HCT116 (cell line): ENCODE measurements at regions not wholly inside any gene's neighbourhood (a gene's known extent, or its start where the extent isn't known, plus 50 kb on each side); places are given as distances from the start of the nearest gene placed in this dataset.

Experiments
- ATAC-seq: fragments of 200-7000 bp; cut with Tn5 transposase; 2 replicates; pipeline ENCODE4 v1.9.1; 2020; ENCODE audit warnings: mild to moderate bottlenecking, moderate library complexity
- BruUV-seq: library from RNA; stranded (reverse); fragments of 400-500 nt; replicated peaks from 2 replicates; lab custom pipeline; 2021; lab: Mats Ljungman, UMichigan
- CTCF ChIA-PET: fragments of 300-600 bp; sonication (Branson Sonifier 250); formaldehyde crosslinking; loops from one replicate; lab custom pipeline; 2021; ENCODE audit warnings: antibody characterized with exemption; lab: Charles Lee
- POLR2A ChIA-PET: fragments of 300-600, 350-600 bp; sonication (Branson Sonifier 250); formaldehyde crosslinking; loops from one replicate; lab custom pipeline; 2021; ENCODE audit warnings: antibody characterized with exemption; lab: Charles Lee
- RAD21 ChIA-PET, 2 experiments: fragments of 300-600 bp; sonication (Branson Sonifier 250); formaldehyde crosslinking; loops; one replicate each; lab custom pipeline; 2023; ENCODE audit warnings: low total read pairs in 2 of 2; ENCODE audit not compliant: uncharacterized antibody in 2 of 2, unreplicated experiment in 2 of 2, low non-redundant PET in 1 of 2; lab: Charles Lee
- DNase-seq: peaks from one replicate; pipeline ENCODE4 v3.0.0-alpha.2; 2010; ENCODE audit warnings: low read depth, low spot score
- H2AFZ ChIP-seq: fragments of 200-600 bp; shearing (Covaris generic), sonication (generic); 2 replicates; pipeline ENCODE4 v1.6.1; 2017; ENCODE audit warnings: low read depth, mixed run types, mixed read lengths, antibody characterized with exemption, low read length; ENCODE audit not compliant: poor library complexity, severe bottlenecking
- H3K27ac ChIP-seq: 2 replicates; pipeline ENCODE4 v1.5.1; 2012; ENCODE audit warnings: low read depth, low read length
- H3K27me3 ChIP-seq: fragments of 200-600 bp; sonication (generic); 2 replicates; pipeline ENCODE4 v1.6.1; 2016; ENCODE audit warnings: mixed run types, low read length, mixed read lengths; ENCODE audit not compliant: insufficient read depth
- H3K36me3 ChIP-seq, 2 experiments: fragments of 200-500 bp in 1 of 2; fragments of 200-600 bp in 1 of 2; sonication (Bioruptor generic) in 1 of 2; sonication (generic) in 1 of 2; 2 replicates each; pipeline versions ENCODE4 v1.5.1 to v1.6.1; 2014 to 2016; ENCODE audit warnings: low read length in 2 of 2, inconsistent platforms in 1 of 2, mixed read lengths in 1 of 2, mixed run types in 1 of 2; ENCODE audit not compliant: insufficient read depth in 2 of 2, control insufficient read depth in 1 of 2
- H3K4me1 ChIP-seq, 2 experiments: fragments of 200-600 bp in 1 of 2; sonication (generic) in 1 of 2; 2 replicates each; pipeline versions ENCODE4 v1.5.1 to v1.6.1; 2012 to 2017; ENCODE audit warnings: low read length in 2 of 2, inconsistent platforms in 1 of 2, mild to moderate bottlenecking in 1 of 2, mixed read lengths in 1 of 2, mixed run types in 1 of 2, moderate library complexity in 1 of 2; ENCODE audit not compliant: insufficient read depth in 2 of 2, control insufficient read depth in 1 of 2
- H3K4me2 ChIP-seq: fragments of 200-600 bp; sonication (generic); 2 replicates; pipeline ENCODE4 v1.6.1; 2017; ENCODE audit warnings: mixed run types, low read length, mixed read lengths
- H3K4me3 ChIP-seq, 2 experiments: fragments of 200-600 bp in 1 of 2; sonication (generic) in 1 of 2; replicated peaks in 1 of 2; 2 replicates each; pipeline ENCODE4 v1.5.1; 2011 to 2016; ENCODE audit warnings: low read length in 2 of 2, control low read depth in 1 of 2, low read depth in 1 of 2, mild to moderate bottlenecking in 1 of 2, mixed read lengths in 1 of 2, mixed run types in 1 of 2
- H3K79me2 ChIP-seq: fragments of 200-600 bp; sonication (generic); 2 replicates; pipeline ENCODE4 v1.6.1; 2017; ENCODE audit warnings: mild to moderate bottlenecking, mixed run types, low read length, moderate library complexity, mixed read lengths; ENCODE audit not compliant: insufficient read depth
- H3K9ac ChIP-seq: fragments of 200-600 bp; sonication (generic); 2 replicates; pipeline ENCODE4 v1.6.1; 2016; ENCODE audit warnings: low read length, mixed read lengths
- H3K9me2 ChIP-seq: fragments of 200-600 bp; sonication (generic), shearing (Covaris generic); 2 replicates; pipeline ENCODE4 v1.6.1; 2017; ENCODE audit warnings: mixed run types, mild to moderate bottlenecking, moderate library complexity; ENCODE audit not compliant: insufficient read depth
- H3K9me3 ChIP-seq, 2 experiments: fragments of 200-500 bp in 1 of 2; fragments of 200-600 bp in 1 of 2; sonication (Bioruptor generic) in 1 of 2; sonication (generic) in 1 of 2; 2 replicates each; pipeline ENCODE4 v1.6.1; 2014 to 2017; ENCODE audit warnings: low read length in 2 of 2, mixed read lengths in 2 of 2, inconsistent platforms in 1 of 2, low read depth in 1 of 2, mild to moderate bottlenecking in 1 of 2, mixed run types in 1 of 2, moderate library complexity in 1 of 2; ENCODE audit not compliant: control insufficient read depth in 1 of 2, insufficient read depth in 1 of 2
- H4K20me1 ChIP-seq: fragments of 200-600 bp; sonication (generic), shearing (Covaris generic); 2 replicates; pipeline ENCODE4 v1.6.1; 2017; ENCODE audit warnings: mixed run types, mild to moderate bottlenecking, moderate library complexity; ENCODE audit not compliant: insufficient read depth
- CEBPB ChIP-seq: IDR thresholded peaks from 2 replicates; pipeline ENCODE4 v1.6.1; 2012; ENCODE audit warnings: low read depth
- EZH2 ChIP-seq: fragments of 200-600 bp; sonication (generic); IDR thresholded peaks from 2 replicates; pipeline ENCODE4 v1.6.1; 2017; ENCODE audit warnings: antibody characterized with exemption, mixed run types
- EZH2phosphoT487 ChIP-seq: fragments of 200-600 bp; IDR thresholded peaks from 2 replicates; pipeline ENCODE4 v1.6.1; 2018; ENCODE audit warnings: antibody characterized with exemption, borderline replicate concordance
- FOSL1 ChIP-seq: IDR thresholded peaks from 2 replicates; pipeline ENCODE4 v1.6.1; 2012; ENCODE audit warnings: low read depth
- JUND ChIP-seq: IDR thresholded peaks from 2 replicates; pipeline ENCODE4 v1.6.1; 2012
- RAD21 ChIP-seq: IDR thresholded peaks from 2 replicates; pipeline ENCODE4 v1.6.1; 2012; ENCODE audit warnings: low read depth, mild to moderate bottlenecking
- SIN3A ChIP-seq: IDR thresholded peaks from 2 replicates; pipeline ENCODE4 v1.6.1; 2012; ENCODE audit warnings: low read depth
- SRF ChIP-seq: IDR thresholded peaks from 2 replicates; pipeline ENCODE4 v1.6.1; 2012; ENCODE audit warnings: low read depth
- TCF7L2 ChIP-seq: IDR thresholded peaks from 2 replicates; pipeline ENCODE4 v1.7.0; 2011; ENCODE audit warnings: borderline replicate concordance, inconsistent platforms; ENCODE audit not compliant: insufficient read depth, insufficient read length; ENCODE audit errors: extremely low read depth
- ZNF274 ChIP-seq: fragments of 200-500 bp; sonication (Bioruptor generic); IDR thresholded peaks from 2 replicates; pipeline ENCODE4 v1.6.1; 2014; ENCODE audit warnings: mild to moderate bottlenecking, low read depth, low read length, inconsistent platforms
- intact Hi-C: fragments of 100-400 bp; cut with micrococcal nuclease; formaldehyde crosslinking; loops from 2 replicates; pipeline ENCODE4 v1.10.0; 2022
- TF ChIP-seq, protein P1 (sequence below), 3 experiments: fragments of 200-600 bp in 1 of 3; sonication (generic) in 1 of 3; IDR thresholded peaks in 2 of 3; conservative IDR thresholded peaks in 1 of 3; 2 replicates each; pipeline ENCODE4 v1.5.1; 2012 to 2017; ENCODE audit warnings: low read depth in 2 of 3, low read length in 2 of 3, antibody characterized with exemption in 1 of 3, borderline replicate concordance in 1 of 3, control low read depth in 1 of 3, mild to moderate bottlenecking in 1 of 3, mixed read lengths in 1 of 3, mixed run types in 1 of 3, moderate library complexity in 1 of 3; ENCODE audit not compliant: insufficient read depth in 1 of 3
- TF ChIP-seq, protein P2 (sequence below): IDR thresholded peaks from 2 replicates; pipeline ENCODE4 v1.6.1; 2012

DNA sequence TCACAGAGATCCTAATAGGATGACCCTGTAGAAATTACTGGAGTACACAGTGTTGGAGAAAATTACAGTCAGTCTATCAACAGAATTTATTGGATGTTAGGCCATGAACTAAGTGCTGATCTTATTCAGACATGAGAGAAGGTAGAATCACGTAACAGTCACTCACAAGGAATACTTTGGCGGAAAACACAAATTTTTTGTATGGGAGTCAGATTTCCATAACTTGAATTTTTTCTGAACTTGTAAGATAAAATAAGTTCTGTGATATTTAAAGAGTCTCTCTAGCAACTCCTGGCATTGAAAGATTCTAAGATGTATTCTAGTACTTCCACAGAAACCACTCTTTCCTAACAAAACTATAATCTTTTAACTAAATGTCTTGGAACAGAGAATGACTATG, 178.8 kb upstream of the MME start:
- no peaks in the 10 kb centered on the region for H3K9me3 ChIP-seq
- no peaks in the 10 kb centered on the region for H3K9me2 ChIP-seq
- H4K20me1 ChIP-seq, result no peaks in the 10 kb centered on the region
- POLR2A ChIA-PET, result no interaction called here
- RAD21 ChIA-PET, result no interaction called here
- no peak overlapping the region for H2AFZ ChIP-seq
- no peaks in the 10 kb centered on the region for H3K36me3 ChIP-seq
- intact Hi-C loops, result no loop called here
- H3K4me1 ChIP-seq, result no peaks in the 10 kb centered on the region
- no TSS peak for BruUV-seq
- H3K27ac ChIP-seq, result no peak overlapping the region
- CTCF ChIA-PET, result no interaction called here
- H3K4me3 ChIP-seq, result no peak overlapping the region
- H3K79me2 ChIP-seq, result no peaks in the 10 kb centered on the region
- TF ChIP-seq CEBPB (no peak), SIN3A (no peak), RAD21 (no peak), FOSL1 (no peak), EZH2phosphoT487 (no peak), EZH2 (no peak), SRF (no peak)
- TF ChIP-seq, protein P1, sequence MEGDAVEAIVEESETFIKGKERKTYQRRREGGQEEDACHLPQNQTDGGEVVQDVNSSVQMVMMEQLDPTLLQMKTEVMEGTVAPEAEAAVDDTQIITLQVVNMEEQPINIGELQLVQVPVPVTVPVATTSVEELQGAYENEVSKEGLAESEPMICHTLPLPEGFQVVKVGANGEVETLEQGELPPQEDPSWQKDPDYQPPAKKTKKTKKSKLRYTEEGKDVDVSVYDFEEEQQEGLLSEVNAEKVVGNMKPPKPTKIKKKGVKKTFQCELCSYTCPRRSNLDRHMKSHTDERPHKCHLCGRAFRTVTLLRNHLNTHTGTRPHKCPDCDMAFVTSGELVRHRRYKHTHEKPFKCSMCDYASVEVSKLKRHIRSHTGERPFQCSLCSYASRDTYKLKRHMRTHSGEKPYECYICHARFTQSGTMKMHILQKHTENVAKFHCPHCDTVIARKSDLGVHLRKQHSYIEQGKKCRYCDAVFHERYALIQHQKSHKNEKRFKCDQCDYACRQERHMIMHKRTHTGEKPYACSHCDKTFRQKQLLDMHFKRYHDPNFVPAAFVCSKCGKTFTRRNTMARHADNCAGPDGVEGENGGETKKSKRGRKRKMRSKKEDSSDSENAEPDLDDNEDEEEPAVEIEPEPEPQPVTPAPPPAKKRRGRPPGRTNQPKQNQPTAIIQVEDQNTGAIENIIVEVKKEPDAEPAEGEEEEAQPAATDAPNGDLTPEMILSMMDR (IDR thresholded peaks at IDR 0.05 in 2 of 3, conservative IDR thresholded peaks at IDR 0.05 in 1 of 3; ENCODE audit: borderline replicate concordance in 1 of 3, insufficient read depth in 1 of 3, low read depth in 2 of 3, low read length in 2 of 3), result no peak
- TF ChIP-seq, protein P2, sequence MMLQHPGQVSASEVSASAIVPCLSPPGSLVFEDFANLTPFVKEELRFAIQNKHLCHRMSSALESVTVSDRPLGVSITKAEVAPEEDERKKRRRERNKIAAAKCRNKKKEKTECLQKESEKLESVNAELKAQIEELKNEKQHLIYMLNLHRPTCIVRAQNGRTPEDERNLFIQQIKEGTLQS, result no peak
- DNase-seq (no peak), ATAC-seq (no peak)
- no peak overlapping the region for H3K9ac ChIP-seq
- H3K4me2 ChIP-seq, result no peak overlapping the region
- no peaks in the 10 kb centered on the region for H3K27me3 ChIP-seq

DNA sequence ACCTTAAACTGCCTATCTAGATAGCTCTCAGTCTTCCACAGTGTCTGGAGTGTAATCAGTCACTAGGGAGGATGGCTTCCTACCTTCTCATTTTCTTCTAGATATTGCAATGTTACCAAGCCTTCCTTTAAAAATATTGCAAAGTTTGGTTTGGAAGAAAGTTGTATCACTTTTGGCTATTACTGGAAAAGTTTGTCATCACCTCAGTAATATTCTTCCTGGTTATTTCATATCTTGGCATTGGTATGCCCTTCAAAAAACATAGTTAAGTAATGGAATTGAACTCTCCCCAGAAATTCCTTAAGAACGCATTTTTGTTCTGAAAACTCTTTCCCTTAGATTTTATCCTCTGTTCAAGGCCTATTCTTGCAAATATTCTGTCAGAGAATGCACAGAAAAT, 179.3 kb upstream of the MME start:
- Histone ChIP-seq H3K36me3 (no peaks in the 10 kb centered on the region), H3K4me1 (no peaks in the 10 kb centered on the region), H3K79me2 (no peaks in the 10 kb centered on the region)
- TF ChIP-seq TCF7L2, result no peak
- TF ChIP-seq, protein P1 (IDR thresholded peaks at IDR 0.05 in 2 of 3, conservative IDR thresholded peaks at IDR 0.05 in 1 of 3; ENCODE audit: borderline replicate concordance in 1 of 3, insufficient read depth in 1 of 3, low read depth in 2 of 3, low read length in 2 of 3), result no peak
- TF ChIP-seq JUND, result no peak
- no peak for TF ChIP-seq ZNF274
- TF ChIP-seq, protein P2, result no peak
- TF ChIP-seq, all 23 proteins: peak for 0
- H3K4me3 ChIP-seq, result no peak overlapping the region
- no TSS peak for BruUV-seq
- no peak overlapping the region for H2AFZ ChIP-seq
- intact Hi-C loops, result no loop called here
- ChIA-PET RAD21 (no interaction called here), POLR2A (no interaction called here), CTCF (no interaction called here)
- no peaks in the 10 kb centered on the region for H4K20me1 ChIP-seq
- no peaks in the 10 kb centered on the region for H3K9me2 ChIP-seq
- no peak overlapping the region for H3K9ac ChIP-seq
- H3K9me3 ChIP-seq, result no peaks in the 10 kb centered on the region
- H3K27ac ChIP-seq, result no peak overlapping the region
- ATAC-seq (no peak), DNase-seq (no peak)
- H3K4me2 ChIP-seq, result no peak overlapping the region
- H3K27me3 ChIP-seq, result no peaks in the 10 kb centered on the region
